GM10266 (cell line): ENCODE measurements at regions not wholly inside any gene's neighbourhood (a gene's known extent, or its start where the extent isn't known, plus 50 kb on each side); places are given as distances from the start of the nearest gene placed in this dataset.
"Not testable (repeated sequence)": the region's sequence is repeated elsewhere in the genome, so short reads cannot be mapped to it uniquely, and the experiment has no call there.

ENCODE experiments used
- DNase-seq: peaks from one replicate; pipeline ENCODE4 v3.0.0; 2012; ENCODE audit errors: extremely low spot score
- TF ChIP-seq, protein P1 (sequence below): IDR thresholded peaks from 2 replicates; pipeline ENCODE4 v1.5.1; 2012; ENCODE audit warnings: mild to moderate bottlenecking, low read depth; ENCODE audit not compliant: control insufficient read depth, insufficient read depth; ENCODE audit errors: missing control alignments

DNA sequence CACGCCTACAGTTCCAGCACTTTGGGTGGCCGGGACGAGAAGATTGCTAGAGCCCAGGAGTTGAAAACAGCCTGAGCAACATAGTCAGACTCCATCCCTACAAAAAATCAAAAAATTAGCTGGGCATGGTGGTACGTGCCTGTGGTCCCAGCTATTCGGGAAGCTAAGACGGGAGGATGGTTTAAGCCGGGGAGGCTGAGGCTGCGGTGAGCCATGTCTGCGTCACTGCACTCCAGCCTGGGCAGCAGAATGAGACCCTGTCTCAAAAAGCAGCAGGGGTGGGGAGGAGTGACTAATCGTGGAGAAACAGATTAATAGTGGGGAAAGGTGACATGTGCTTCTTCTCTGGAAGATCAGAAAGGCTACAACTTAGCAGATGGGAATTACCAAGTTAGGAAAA lies 58.1 kb upstream of the GPC1 start:
- DNase-seq: no peak
- TF ChIP-seq, protein P1, sequence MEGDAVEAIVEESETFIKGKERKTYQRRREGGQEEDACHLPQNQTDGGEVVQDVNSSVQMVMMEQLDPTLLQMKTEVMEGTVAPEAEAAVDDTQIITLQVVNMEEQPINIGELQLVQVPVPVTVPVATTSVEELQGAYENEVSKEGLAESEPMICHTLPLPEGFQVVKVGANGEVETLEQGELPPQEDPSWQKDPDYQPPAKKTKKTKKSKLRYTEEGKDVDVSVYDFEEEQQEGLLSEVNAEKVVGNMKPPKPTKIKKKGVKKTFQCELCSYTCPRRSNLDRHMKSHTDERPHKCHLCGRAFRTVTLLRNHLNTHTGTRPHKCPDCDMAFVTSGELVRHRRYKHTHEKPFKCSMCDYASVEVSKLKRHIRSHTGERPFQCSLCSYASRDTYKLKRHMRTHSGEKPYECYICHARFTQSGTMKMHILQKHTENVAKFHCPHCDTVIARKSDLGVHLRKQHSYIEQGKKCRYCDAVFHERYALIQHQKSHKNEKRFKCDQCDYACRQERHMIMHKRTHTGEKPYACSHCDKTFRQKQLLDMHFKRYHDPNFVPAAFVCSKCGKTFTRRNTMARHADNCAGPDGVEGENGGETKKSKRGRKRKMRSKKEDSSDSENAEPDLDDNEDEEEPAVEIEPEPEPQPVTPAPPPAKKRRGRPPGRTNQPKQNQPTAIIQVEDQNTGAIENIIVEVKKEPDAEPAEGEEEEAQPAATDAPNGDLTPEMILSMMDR: no peak

DNA sequence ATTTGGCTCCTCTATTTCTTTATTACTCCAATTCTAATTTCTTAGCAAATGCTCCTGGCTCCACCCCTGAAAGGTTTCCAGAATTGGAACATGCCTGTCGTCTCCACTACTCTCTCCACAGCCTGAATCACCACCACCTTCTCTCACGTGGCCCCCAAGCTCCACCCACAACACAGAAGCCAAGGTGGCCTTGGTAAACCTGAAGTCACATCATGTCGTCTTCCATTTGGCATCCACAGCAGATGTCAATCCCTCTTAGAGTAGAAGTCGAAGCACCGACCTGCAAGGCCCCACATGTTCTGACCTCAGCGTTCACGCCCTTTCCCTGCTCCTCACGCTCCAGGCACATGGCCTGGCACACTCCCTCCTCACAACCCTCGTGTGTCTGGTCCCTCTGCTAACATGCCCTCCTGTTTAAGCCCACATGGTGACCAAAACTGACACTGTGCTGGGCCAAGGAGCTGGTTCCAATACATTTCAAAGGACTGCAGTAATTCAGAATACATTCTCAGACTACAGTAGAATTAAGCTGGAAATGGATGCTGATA lies 56.3 kb upstream of the GPC1 start:
- TF ChIP-seq, protein P1: no peak
- no peak for DNase-seq

DNA sequence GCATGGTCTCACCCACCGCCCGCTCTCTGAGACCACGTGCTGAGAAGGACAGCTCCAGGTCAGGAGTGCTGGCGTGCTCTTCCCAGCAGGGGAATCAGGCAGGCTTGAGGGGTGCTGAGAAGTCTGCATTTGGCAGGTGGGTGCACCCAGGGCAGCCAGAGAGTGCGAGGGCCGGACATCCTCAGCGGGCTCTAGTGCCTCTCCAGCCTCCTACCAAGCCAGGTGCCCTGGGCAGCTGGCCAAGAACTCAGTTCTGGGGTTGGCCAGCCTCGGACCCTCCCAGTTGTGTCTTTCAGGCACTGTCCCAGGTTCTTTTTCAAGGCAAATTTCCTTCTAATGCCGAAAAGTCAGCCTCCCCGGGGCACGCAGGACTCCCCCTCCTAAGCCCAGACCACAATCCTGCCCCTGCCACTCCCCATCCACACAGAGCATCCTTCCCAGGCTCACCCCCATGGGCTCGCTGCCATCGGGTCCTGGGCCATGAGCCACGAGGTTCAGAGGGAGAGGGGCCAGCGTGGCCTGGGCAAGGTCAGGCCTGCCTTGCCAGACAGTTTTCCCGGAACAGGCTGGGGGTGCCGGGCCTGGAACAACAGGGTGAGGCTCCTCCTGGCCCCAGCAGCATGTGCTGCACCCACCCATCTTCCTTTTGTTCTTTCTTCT lies 52.2 kb upstream of the GPC1 start:
- DNase-seq: no peak
- TF ChIP-seq, protein P1: no peak

DNA sequence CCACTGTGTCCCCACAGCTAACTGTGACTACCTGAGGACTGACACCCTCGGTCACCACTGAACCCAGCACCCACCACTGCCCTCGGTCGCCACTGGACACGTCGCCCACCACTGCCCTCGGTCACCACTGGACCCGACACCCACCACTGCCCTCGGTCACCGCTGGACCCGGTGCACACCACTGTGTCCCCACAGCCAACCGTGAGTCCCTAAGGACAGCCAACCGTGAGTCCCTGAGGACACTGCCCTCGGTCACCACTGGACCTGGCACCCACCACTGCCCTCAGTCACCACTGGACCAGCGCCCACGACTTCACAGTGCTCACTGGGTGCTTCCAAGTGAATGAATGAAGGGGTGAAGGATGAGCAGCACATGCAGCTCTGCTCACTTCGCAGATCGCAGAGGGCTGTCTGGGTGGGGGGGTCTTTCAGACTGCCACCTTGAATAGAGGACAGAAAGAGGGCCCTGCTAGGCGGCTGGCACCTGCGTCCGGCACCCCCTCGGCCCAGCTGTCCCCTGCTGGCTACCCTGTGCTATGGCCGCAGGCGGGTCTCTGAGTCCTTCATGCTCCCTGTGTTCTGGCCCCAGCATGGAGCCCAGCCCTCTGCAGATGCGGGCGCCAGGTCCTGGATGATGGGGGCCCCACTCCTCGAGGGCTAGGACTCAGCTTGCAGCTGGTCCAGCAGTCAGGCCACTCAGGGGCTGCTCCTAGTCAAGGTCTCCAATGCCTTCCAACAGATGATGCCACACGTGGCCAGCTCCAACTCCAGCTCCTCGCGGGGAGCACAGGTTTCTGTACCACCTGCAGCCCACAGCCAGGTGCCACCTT lies 51.4 kb upstream of the GPC1 start:
- DNase-seq: no peak
- TF ChIP-seq, protein P1: no peak

DNA sequence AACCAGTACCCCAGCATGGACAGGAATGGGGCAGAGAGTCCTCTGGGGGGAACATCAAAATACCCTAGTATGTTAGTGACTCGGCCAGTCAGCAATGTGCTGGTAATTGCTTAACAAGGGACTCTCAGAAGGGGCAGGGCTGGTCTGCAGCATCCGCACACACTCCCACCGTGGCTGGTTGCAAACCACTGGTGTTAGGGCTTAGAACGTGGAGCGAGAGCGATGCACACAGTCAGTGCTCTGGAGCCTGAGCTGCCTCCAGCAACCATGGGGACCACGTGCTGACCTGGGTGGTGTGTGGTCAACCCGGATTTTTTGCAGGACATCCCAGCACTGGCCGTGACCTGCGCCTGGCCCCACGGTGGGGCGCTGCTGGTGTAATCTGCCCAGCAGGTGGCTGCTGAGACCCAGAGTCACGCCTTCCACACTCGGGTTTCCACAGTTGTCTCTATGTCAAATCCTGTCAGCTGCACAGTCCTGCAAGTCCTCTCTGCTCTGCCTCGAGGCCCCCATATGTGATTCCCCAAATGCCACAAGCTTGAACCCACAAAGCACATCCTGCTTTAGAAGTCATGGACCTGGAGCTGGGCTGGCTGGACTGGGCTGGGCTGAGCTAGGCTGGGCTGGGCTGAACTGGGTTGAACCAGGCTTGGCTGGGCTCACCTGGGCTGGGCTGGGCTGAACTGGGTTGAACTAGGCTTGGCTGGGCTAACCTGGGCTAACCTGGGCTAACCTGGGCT lies 50.6 kb upstream of the GPC1 start:
- TF ChIP-seq, protein P1: no peak
- DNase-seq: no peak

DNA sequence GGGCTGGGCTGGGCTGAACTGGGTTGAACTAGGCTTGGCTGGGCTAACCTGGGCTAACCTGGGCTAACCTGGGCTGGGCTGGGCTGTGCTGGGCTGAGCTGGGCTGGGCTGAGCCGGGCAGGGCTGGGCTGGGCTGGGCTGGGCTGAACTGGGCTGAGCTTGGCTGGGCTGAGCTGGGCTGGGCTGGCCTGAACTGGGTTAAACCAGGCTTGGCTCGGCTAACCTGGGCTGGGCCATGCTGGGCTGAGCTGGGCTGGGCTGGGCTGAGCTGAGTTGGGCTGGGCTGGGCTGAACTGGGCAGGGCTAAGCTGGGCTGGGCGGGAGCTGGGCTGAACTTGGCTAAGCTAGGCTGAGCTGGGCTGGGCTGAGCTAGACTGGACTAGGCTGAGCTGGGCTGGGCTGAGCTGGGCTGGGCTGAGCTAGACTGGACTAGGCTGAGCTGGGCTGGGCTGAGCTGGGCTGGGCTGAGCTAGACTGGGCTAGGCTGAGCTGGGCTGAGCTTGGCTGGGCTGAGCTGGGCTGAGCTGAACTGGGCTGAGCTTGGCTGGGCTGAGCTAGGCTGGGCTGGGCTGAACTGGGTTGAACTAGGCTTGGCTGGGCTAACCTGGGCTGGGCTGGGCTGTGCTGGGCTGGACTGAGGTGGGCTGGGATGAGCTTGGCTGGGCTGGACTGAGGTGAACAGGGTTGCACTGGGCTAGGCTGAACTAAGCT lies 49.9 kb upstream of the GPC1 start:
- DNase-seq: not testable (repeated sequence)
